ENCODE measurements at regions not wholly inside any gene's neighbourhood (a gene's known extent, or its start where the extent isn't known, plus 50 kb on each side); places are given as distances from the start of the nearest gene placed in this dataset.

GRCh38 chr6:23435126-23435525 is 690.9 kb upstream of the NRSN1 start:
- TF ChIP-seq CTCF (IDR thresholded peaks at IDR 0.05), result no peak
- no peak for TF ChIP-seq POLR2A (IDR thresholded peaks at IDR 0.05)
